HEK293 (cell line): ENCODE measurements at regions not wholly inside any gene's neighbourhood (a gene's known extent, or its start where the extent isn't known, plus 50 kb on each side); places are given as distances from the start of the nearest gene placed in this dataset.

ENCODE experiments used
- BCL11B ChIP-seq: fragments of 450-650 bp; formaldehyde crosslinking; IDR thresholded peaks from 2 replicates; pipeline ENCODE4 v1.5.1; 2016; ENCODE audit warnings: low read depth, missing biosample characterization, missing genetic modification characterization
- OSR2 ChIP-seq: fragments of 450-650 bp; formaldehyde crosslinking; IDR thresholded peaks from 2 replicates; pipeline ENCODE4 v1.5.1; 2016; ENCODE audit warnings: missing biosample characterization, missing genetic modification characterization
- REPIN1 ChIP-seq: fragments of 450-650 bp; formaldehyde crosslinking; IDR thresholded peaks from 2 replicates; pipeline ENCODE4 v1.5.1; 2017; ENCODE audit warnings: missing biosample characterization, missing genetic modification characterization, low read depth
- SALL2 ChIP-seq: fragments of 450-650 bp; formaldehyde crosslinking; IDR thresholded peaks from 2 replicates; pipeline ENCODE4 v1.5.0; 2017; ENCODE audit warnings: missing biosample characterization, mild to moderate bottlenecking, missing genetic modification characterization, borderline replicate concordance
- SCRT2 ChIP-seq: fragments of 450-650 bp; formaldehyde crosslinking; IDR thresholded peaks from 2 replicates; pipeline ENCODE4 v1.5.1; 2016; ENCODE audit warnings: missing biosample characterization, missing genetic modification characterization
- SETDB1 ChIP-seq: IDR thresholded peaks from one replicate; pipeline ENCODE4 v1.6.1; 2017; ENCODE audit warnings: mild to moderate bottlenecking, low read length, moderate library complexity, mixed read lengths; ENCODE audit not compliant: insufficient read length
- WT1 ChIP-seq: fragments of 450-650 bp; formaldehyde crosslinking; IDR thresholded peaks from 2 replicates; pipeline ENCODE4 v1.5.1; 2016; ENCODE audit warnings: missing biosample characterization, missing genetic modification characterization
- ZBTB21 ChIP-seq: fragments of 450-650 bp; formaldehyde crosslinking; IDR thresholded peaks from 2 replicates; pipeline ENCODE4 v1.5.1; 2017; ENCODE audit warnings: missing biosample characterization, missing genetic modification characterization
- ZFP41 ChIP-seq: fragments of 450-650 bp; formaldehyde crosslinking; IDR thresholded peaks from 2 replicates; pipeline ENCODE4 v1.5.1; 2016; ENCODE audit warnings: missing biosample characterization, missing genetic modification characterization, borderline replicate concordance
- ZNF10 ChIP-seq: fragments of 450-650 bp; formaldehyde crosslinking; IDR thresholded peaks from 2 replicates; pipeline ENCODE4 v1.5.1; 2017; ENCODE audit warnings: missing biosample characterization, missing genetic modification characterization
- ZNF114 ChIP-seq: fragments of 450-650 bp; formaldehyde crosslinking; IDR thresholded peaks from 2 replicates; pipeline ENCODE4 v1.5.0; 2017; ENCODE audit warnings: missing biosample characterization, missing genetic modification characterization
- ZNF266 ChIP-seq: fragments of 450-650 bp; formaldehyde crosslinking; IDR thresholded peaks from 2 replicates; pipeline ENCODE4 v1.5.1; 2016; ENCODE audit warnings: missing biosample characterization, missing genetic modification characterization, low read depth
- ZNF302 ChIP-seq: fragments of 450-650 bp; formaldehyde crosslinking; IDR thresholded peaks from 2 replicates; pipeline ENCODE4 v1.5.1; 2016; ENCODE audit warnings: missing biosample characterization, missing genetic modification characterization, low read depth
- ZNF335 ChIP-seq: fragments of 450-650 bp; formaldehyde crosslinking; conservative IDR thresholded peaks from 2 replicates; pipeline ENCODE4 v1.5.1; 2016; ENCODE audit warnings: missing biosample characterization, missing genetic modification characterization
- ZNF341 ChIP-seq: fragments of 450-650 bp; formaldehyde crosslinking; IDR thresholded peaks from 2 replicates; pipeline ENCODE4; 2016; ENCODE audit warnings: low read depth, missing biosample characterization, missing genetic modification characterization
- ZNF48 ChIP-seq: fragments of 450-650 bp; formaldehyde crosslinking; IDR thresholded peaks from 2 replicates; pipeline ENCODE4 v1.5.1; 2016; ENCODE audit warnings: missing biosample characterization, missing genetic modification characterization
- ZNF529 ChIP-seq: fragments of 450-650 bp; formaldehyde crosslinking; IDR thresholded peaks from 2 replicates; pipeline ENCODE4 v1.5.1; 2017; ENCODE audit warnings: missing genetic modification characterization, missing biosample characterization; ENCODE audit not compliant: insufficient replicate concordance
- ZNF585B ChIP-seq: fragments of 450-650 bp; formaldehyde crosslinking; IDR thresholded peaks from 2 replicates; pipeline ENCODE4 v1.5.1; 2016; ENCODE audit warnings: missing biosample characterization, missing genetic modification characterization
- ZNF610 ChIP-seq: fragments of 450-650 bp; formaldehyde crosslinking; IDR thresholded peaks from 2 replicates; pipeline ENCODE4 v1.5.1; 2016; ENCODE audit warnings: missing biosample characterization, missing genetic modification characterization, borderline replicate concordance
- ZNF629 ChIP-seq: fragments of 450-650 bp; formaldehyde crosslinking; IDR thresholded peaks from 2 replicates; pipeline ENCODE4 v1.5.1; 2017; ENCODE audit warnings: missing biosample characterization, missing genetic modification characterization
- ZNF747 ChIP-seq: fragments of 450-650 bp; formaldehyde crosslinking; IDR thresholded peaks from 2 replicates; pipeline ENCODE4 v1.5.1; 2016; ENCODE audit warnings: missing biosample characterization, missing genetic modification characterization
- ZNF830 ChIP-seq: fragments of 450-650 bp; IDR thresholded peaks from 2 replicates; pipeline ENCODE4 v1.5.0; 2018; ENCODE audit warnings: missing biosample characterization, missing genetic modification characterization, low read depth, mild to moderate bottlenecking, moderate library complexity
- ZNF843 ChIP-seq: fragments of 450-650 bp; formaldehyde crosslinking; IDR thresholded peaks from 2 replicates; pipeline ENCODE4 v1.5.1; 2016; ENCODE audit warnings: missing biosample characterization, missing genetic modification characterization
- TF ChIP-seq, protein P1 (sequence below): fragments of 450-650 bp; formaldehyde crosslinking; conservative IDR thresholded peaks from 2 replicates; pipeline ENCODE4 v1.5.1; 2016; ENCODE audit warnings: low read depth, missing biosample characterization, missing genetic modification characterization
- TF ChIP-seq, protein P2 (sequence below): fragments of 450-650 bp; formaldehyde crosslinking; conservative IDR thresholded peaks from 2 replicates; pipeline ENCODE4 v1.5.1; 2016; ENCODE audit warnings: low read depth, missing biosample characterization, missing genetic modification characterization
- TF ChIP-seq, protein P3 (sequence below): fragments of 450-650 bp; formaldehyde crosslinking; IDR thresholded peaks from 2 replicates; pipeline ENCODE4 v1.5.1; 2016; ENCODE audit warnings: missing biosample characterization, missing genetic modification characterization, low read depth
- TF ChIP-seq, protein P4 (sequence below): fragments of 450-650 bp; formaldehyde crosslinking; IDR thresholded peaks from 2 replicates; pipeline ENCODE4 v1.5.1; 2016; ENCODE audit warnings: missing biosample characterization, missing genetic modification characterization
- TF ChIP-seq, protein P5 (sequence below): fragments of 450-650 bp; formaldehyde crosslinking; IDR thresholded peaks from 2 replicates; pipeline ENCODE4 v1.5.1; 2016; ENCODE audit warnings: missing biosample characterization, missing genetic modification characterization

DNA sequence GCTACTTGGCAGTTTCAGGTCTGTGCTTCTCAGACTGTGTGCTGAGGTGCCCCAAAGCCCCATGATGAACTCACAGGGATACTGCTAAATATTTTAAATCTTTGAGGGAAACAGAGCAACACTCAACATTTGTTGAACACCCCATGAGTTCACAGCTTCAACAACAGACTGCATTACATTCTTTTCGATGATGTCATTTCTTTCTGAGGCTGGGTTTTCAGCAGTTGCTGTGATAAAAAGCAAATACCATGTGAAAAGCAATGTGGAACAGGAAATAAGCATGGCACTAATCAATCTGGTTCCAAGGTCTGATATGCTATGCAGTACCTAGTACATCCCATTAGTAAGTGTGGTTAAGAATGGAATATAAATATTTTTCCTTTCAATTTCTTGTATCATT is 82.7 kb downstream of the RPL27A start (continued):
- TF ChIP-seq, protein P1, sequence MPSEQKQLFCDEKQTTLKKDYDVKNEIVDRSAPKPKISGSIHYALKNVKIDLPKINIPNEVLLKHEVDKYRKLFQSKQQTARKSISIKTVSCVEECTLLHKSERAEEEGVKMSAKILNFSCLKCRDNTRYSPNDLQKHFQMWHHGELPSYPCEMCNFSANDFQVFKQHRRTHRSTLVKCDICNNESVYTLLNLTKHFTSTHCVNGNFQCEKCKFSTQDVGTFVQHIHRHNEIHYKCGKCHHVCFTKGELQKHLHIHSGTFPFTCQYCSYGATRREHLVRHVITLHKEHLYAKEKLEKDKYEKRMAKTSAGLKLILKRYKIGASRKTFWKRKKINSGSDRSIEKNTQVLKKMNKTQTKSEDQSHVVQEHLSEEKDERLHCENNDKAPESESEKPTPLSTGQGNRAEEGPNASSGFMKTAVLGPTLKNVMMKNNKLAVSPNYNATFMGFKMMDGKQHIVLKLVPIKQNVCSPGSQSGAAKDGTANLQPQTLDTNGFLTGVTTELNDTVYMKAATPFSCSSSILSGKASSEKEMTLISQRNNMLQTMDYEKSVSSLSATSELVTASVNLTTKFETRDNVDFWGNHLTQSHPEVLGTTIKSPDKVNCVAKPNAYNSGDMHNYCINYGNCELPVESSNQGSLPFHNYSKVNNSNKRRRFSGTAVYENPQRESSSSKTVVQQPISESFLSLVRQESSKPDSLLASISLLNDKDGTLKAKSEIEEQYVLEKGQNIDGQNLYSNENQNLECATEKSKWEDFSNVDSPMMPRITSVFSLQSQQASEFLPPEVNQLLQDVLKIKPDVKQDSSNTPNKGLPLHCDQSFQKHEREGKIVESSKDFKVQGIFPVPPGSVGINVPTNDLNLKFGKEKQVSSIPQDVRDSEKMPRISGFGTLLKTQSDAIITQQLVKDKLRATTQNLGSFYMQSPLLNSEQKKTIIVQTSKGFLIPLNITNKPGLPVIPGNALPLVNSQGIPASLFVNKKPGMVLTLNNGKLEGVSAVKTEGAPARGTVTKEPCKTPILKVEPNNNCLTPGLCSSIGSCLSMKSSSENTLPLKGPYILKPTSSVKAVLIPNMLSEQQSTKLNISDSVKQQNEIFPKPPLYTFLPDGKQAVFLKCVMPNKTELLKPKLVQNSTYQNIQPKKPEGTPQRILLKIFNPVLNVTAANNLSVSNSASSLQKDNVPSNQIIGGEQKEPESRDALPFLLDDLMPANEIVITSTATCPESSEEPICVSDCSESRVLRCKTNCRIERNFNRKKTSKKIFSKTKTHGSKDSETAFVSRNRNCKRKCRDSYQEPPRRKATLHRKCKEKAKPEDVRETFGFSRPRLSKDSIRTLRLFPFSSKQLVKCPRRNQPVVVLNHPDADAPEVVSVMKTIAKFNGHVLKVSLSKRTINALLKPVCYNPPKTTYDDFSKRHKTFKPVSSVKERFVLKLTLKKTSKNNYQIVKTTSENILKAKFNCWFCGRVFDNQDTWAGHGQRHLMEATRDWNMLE, result no peak
- TF ChIP-seq ZBTB21, result peak; percentile 25; the same call in 1 of the 2 replicates
- no peak for TF ChIP-seq OSR2 (tag by site-specific recombination)
- TF ChIP-seq, protein P2, sequence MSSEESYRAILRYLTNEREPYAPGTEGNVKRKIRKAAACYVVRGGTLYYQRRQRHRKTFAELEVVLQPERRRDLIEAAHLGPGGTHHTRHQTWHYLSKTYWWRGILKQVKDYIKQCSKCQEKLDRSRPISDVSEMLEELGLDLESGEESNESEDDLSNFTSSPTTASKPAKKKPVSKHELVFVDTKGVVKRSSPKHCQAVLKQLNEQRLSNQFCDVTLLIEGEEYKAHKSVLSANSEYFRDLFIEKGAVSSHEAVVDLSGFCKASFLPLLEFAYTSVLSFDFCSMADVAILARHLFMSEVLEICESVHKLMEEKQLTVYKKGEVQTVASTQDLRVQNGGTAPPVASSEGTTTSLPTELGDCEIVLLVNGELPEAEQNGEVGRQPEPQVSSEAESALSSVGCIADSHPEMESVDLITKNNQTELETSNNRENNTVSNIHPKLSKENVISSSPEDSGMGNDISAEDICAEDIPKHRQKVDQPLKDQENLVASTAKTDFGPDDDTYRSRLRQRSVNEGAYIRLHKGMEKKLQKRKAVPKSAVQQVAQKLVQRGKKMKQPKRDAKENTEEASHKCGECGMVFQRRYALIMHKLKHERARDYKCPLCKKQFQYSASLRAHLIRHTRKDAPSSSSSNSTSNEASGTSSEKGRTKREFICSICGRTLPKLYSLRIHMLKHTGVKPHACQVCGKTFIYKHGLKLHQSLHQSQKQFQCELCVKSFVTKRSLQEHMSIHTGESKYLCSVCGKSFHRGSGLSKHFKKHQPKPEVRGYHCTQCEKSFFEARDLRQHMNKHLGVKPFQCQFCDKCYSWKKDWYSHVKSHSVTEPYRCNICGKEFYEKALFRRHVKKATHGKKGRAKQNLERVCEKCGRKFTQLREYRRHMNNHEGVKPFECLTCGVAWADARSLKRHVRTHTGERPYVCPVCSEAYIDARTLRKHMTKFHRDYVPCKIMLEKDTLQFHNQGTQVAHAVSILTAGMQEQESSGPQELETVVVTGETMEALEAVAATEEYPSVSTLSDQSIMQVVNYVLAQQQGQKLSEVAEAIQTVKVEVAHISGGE (tag by site-specific recombination), result no peak
- no peak for TF ChIP-seq ZNF843 (tag by site-specific recombination)
- TF ChIP-seq, protein P3, sequence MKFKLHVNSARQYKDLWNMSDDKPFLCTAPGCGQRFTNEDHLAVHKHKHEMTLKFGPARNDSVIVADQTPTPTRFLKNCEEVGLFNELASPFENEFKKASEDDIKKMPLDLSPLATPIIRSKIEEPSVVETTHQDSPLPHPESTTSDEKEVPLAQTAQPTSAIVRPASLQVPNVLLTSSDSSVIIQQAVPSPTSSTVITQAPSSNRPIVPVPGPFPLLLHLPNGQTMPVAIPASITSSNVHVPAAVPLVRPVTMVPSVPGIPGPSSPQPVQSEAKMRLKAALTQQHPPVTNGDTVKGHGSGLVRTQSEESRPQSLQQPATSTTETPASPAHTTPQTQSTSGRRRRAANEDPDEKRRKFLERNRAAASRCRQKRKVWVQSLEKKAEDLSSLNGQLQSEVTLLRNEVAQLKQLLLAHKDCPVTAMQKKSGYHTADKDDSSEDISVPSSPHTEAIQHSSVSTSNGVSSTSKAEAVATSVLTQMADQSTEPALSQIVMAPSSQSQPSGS (tag by site-specific recombination), result peak; percentile 88
- TF ChIP-seq SETDB1, result no peak
- no peak for TF ChIP-seq REPIN1 (tag by site-specific recombination)
- no peak for TF ChIP-seq ZNF266 (tag by site-specific recombination)
- peak; percentile 21; the same call in 1 of the 2 replicates for TF ChIP-seq SCRT2
- peak; percentile 84 for TF ChIP-seq ZNF10 (tag by site-specific recombination)
- TF ChIP-seq WT1, result no peak
- no peak for TF ChIP-seq ZNF302
- TF ChIP-seq BCL11B (tag by site-specific recombination), result no peak
- TF ChIP-seq ZNF529, result no peak
- no peak for TF ChIP-seq ZNF830 (tag by site-specific recombination)
- no peak for TF ChIP-seq ZFP41 (tag by site-specific recombination)
- no peak for TF ChIP-seq ZNF341 (tag by site-specific recombination)
- TF ChIP-seq ZNF48 (tag by site-specific recombination), result no peak
- TF ChIP-seq SALL2 (tag by site-specific recombination), result no peak
- no peak for TF ChIP-seq ZNF610 (tag by site-specific recombination)
- no peak for TF ChIP-seq ZNF585B
- 0 out of 2 replicates have a peak, but pooled peaks have one; percentile 24 for TF ChIP-seq ZNF629 (tag by site-specific recombination)
- TF ChIP-seq, protein P4, sequence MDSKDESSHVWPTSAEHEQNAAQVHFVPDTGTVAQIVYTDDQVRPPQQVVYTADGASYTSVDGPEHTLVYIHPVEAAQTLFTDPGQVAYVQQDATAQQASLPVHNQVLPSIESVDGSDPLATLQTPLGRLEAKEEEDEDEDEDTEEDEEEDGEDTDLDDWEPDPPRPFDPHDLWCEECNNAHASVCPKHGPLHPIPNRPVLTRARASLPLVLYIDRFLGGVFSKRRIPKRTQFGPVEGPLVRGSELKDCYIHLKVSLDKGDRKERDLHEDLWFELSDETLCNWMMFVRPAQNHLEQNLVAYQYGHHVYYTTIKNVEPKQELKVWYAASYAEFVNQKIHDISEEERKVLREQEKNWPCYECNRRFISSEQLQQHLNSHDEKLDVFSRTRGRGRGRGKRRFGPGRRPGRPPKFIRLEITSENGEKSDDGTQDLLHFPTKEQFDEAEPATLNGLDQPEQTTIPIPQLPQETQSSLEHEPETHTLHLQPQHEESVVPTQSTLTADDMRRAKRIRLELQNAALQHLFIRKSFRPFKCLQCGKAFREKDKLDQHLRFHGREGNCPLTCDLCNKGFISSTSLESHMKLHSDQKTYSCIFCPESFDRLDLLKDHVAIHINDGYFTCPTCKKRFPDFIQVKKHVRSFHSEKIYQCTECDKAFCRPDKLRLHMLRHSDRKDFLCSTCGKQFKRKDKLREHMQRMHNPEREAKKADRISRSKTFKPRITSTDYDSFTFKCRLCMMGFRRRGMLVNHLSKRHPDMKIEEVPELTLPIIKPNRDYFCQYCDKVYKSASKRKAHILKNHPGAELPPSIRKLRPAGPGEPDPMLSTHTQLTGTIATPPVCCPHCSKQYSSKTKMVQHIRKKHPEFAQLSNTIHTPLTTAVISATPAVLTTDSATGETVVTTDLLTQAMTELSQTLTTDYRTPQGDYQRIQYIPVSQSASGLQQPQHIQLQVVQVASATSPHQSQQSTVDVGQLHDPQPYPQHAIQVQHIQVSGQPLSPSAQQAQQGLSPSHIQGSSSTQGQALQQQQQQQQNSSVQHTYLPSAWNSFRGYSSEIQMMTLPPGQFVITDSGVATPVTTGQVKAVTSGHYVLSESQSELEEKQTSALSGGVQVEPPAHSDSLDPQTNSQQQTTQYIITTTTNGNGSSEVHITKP, result no peak
- TF ChIP-seq ZNF747 (tag by site-specific recombination), result no peak
- TF ChIP-seq ZNF114 (tag by site-specific recombination), result no peak
- TF ChIP-seq, protein P5, sequence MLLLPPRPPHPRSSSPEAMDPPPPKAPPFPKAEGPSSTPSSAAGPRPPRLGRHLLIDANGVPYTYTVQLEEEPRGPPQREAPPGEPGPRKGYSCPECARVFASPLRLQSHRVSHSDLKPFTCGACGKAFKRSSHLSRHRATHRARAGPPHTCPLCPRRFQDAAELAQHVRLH (tag by site-specific recombination), result no peak
- no peak for TF ChIP-seq ZNF335 (tag by site-specific recombination)
